Body of pancreas (tissue), 4 donors: ENCODE measurements at regions not wholly inside any gene's neighbourhood (a gene's known extent, or its start where the extent isn't known, plus 50 kb on each side); places are given as distances from the start of the nearest gene placed in this dataset.

Experiments
- ATAC-seq: fragments of 150-250 bp; one replicate; pipeline ENCODE4 v1.9.1; 2016
- DNase-seq, 4 donors: peaks; one replicate each; pipeline ENCODE4 v3.0.0-alpha.2; 2019
- H3K27ac ChIP-seq, 4 donors: fragments of 200-600 bp; sonication (generic); 1 replicate in 3 of 4; 2 replicates in 1 of 4; pipeline versions ENCODE4 v1.5.1 to v1.6.1; 2016 to 2019; ENCODE audit warnings: mild to moderate bottlenecking in 1 of 4, mixed read lengths in 1 of 4, moderate library complexity in 1 of 4
- H3K27me3 ChIP-seq, 2 donors: fragments of 200-600 bp; sonication (generic); one replicate each; pipeline ENCODE4 v1.6.0; 2016; ENCODE audit warnings: mild to moderate bottlenecking in 1 of 2
- H3K36me3 ChIP-seq, 2 donors: fragments of 200-600 bp; sonication (generic); replicated peaks in 1 of 2; 2 replicates each; pipeline ENCODE4 v1.5.1; 2016; ENCODE audit warnings: low read depth in 2 of 2; ENCODE audit not compliant: insufficient read depth in 1 of 2
- H3K4me1 ChIP-seq: fragments of 200-600 bp; sonication (generic); one replicate; pipeline ENCODE4 v1.6.0; 2016
- H3K4me3 ChIP-seq, 2 donors: fragments of 200-600 bp; sonication (generic); 1 replicate in 1 of 2; 2 replicates in 1 of 2; pipeline ENCODE4 v1.5.1; 2016 to 2019
- H3K9me3 ChIP-seq, 3 donors: fragments of 200-600 bp; sonication (generic); 1 replicate in 2 of 3; 2 replicates in 1 of 3; pipeline ENCODE4 v1.5.1; 2016
- CTCF ChIP-seq, 7 experiments: fragments of 450-650 bp in 4 of 7; fragments of 200-600 bp in 3 of 7; sonication (generic) in 3 of 7; IDR thresholded peaks; one replicate each; pipeline ENCODE4 v1.5.1; 2016 to 2019; ENCODE audit warnings: antibody characterized with exemption in 7 of 7
- POLR2A ChIP-seq, 3 donors: fragments of 450-650 bp; IDR thresholded peaks; one replicate each; pipeline ENCODE4 v1.6.1; 2016; ENCODE audit warnings: antibody characterized with exemption in 3 of 3, mild to moderate bottlenecking in 2 of 3
- WGBS, 2 donors: methylation state at CpG; one replicate each; pipeline ENCODE4 v1.1.5; 2017; 5-methylcytosine and 5-hydroxymethylcytosine counted together
- intact Hi-C: fragments of 100-400 bp; cut with DNase I; formaldehyde crosslinking; loops from one replicate; pipeline ENCODE4 v1.15.1; 2023

DNA sequence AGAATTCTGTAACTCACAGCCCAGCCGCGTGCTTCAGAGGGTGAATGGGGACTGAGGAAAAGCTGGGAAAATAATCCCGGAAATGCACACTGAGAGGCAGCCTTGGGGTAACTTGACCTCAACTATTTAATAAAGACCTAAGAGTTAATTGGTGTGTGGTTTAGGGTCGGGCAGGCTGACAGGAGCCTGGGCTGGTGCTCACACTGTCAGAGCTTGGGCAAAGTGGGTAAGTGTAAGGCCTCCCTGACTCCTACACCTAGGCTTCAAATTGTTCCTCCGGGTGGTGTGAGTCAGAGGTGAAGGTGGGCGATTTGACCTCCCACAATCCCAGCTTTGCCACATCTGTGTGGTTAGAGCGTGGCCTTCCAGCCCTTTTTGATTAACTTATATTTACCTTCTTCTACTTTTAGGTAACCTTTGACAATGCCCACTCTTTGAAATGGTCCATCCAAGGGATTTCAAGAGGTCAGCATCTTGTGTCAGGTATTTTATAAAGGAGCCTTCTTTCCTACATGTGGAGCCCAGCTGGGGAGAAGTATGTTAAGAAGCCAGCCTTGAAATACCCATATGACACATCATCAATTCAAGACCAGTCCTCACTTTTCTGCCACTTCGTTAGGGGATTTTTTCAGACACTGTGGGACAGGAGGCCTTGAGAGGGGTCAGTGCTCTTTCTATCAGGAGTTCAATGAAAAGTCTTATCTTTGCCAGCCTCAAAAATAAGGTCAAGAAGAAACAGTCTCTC, 114.2 kb downstream of the NUFIP1 start:
- H3K27ac ChIP-seq = no peak overlapping the region
- no peaks in the 10 kb centered on the region for H3K9me3 ChIP-seq
- no peaks in the 10 kb centered on the region for H3K36me3 ChIP-seq
- intact Hi-C loops = no loop called here
- TF ChIP-seq CTCF (IDR thresholded peaks at IDR 0.05) = no peak
- TF ChIP-seq POLR2A (IDR thresholded peaks at IDR 0.05) = no peak
- DNase-seq (no peak), ATAC-seq (no peak)
- H3K4me1 ChIP-seq = peaks cover 60% of the 10 kb centered on the region
- WGBS, 2 donors = 89 to 91% methylated on average over 8 of the region's 8 CpGs
- H3K27me3 ChIP-seq = no peaks in the 10 kb centered on the region
- H3K4me3 ChIP-seq = no peak overlapping the region

GRCh38 chr13:44874176-44874575, 115.1 kb downstream of the NUFIP1 start:
- no peaks in the 10 kb centered on the region for H3K27me3 ChIP-seq
- no peak overlapping the region for H3K4me3 ChIP-seq
- H3K36me3 ChIP-seq = no peaks in the 10 kb centered on the region
- 92 to 93% methylated on average over 8 of the region's 8 CpGs for WGBS, 2 donors
- DNase-seq (no peak), ATAC-seq (no peak)
- peak overlapping the region; percentile 39 to 67 (median 51) for H3K27ac ChIP-seq
- no peak for TF ChIP-seq POLR2A (IDR thresholded peaks at IDR 0.05)
- TF ChIP-seq CTCF (IDR thresholded peaks at IDR 0.05) = no peak
- peaks cover 66% of the 10 kb centered on the region for H3K4me1 ChIP-seq
- H3K9me3 ChIP-seq = no peaks in the 10 kb centered on the region
- intact Hi-C loops = no loop called here

- 40 to 49% methylated on average over 8 of the region's 8 CpGs for WGBS, 2 donors
Observed at GRCh38 chr13:44873461-44873860, 115.8 kb downstream of the NUFIP1 start.

GRCh38 chr13:44872751-44873150, 116.5 kb downstream of the NUFIP1 start:
- no peak for DNase-seq
- 80 to 87% methylated on average over 13 of the region's 13 CpGs for WGBS, 2 donors
- Histone ChIP-seq H3K4me3 (no peak overlapping the region), H3K9me3 (no peaks in the 10 kb centered on the region), H3K27ac (peak overlapping the region in 2 of 4 donors; percentile 39 to 59), H3K36me3 (no peaks in the 10 kb centered on the region), H3K27me3 (no peaks in the 10 kb centered on the region), H3K4me1 (peaks cover 74% of the 10 kb centered on the region)
- no peak for ATAC-seq
- intact Hi-C loops = no loop called here
- TF ChIP-seq CTCF (IDR thresholded peaks at IDR 0.05) (no peak), POLR2A (IDR thresholded peaks at IDR 0.05) (no peak)

More at GRCh38 chr13:44873461-44873860, 115.8 kb downstream of the NUFIP1 start:
- Histone ChIP-seq H3K36me3 (no peaks in the 10 kb centered on the region), H3K9me3 (no peaks in the 10 kb centered on the region), H3K27ac (peak overlapping the region; percentile 39 to 67 (median 51)), H3K27me3 (no peaks in the 10 kb centered on the region), H3K4me3 (no peak overlapping the region), H3K4me1 (peaks cover 68% of the 10 kb centered on the region)
- intact Hi-C loops = no loop called here
- peak; percentile 43 for ATAC-seq
- TF ChIP-seq POLR2A (IDR thresholded peaks at IDR 0.05) (peak in 1 of 3 donors; percentile 3), CTCF (IDR thresholded peaks at IDR 0.05) (peak in 1 of 7 experiments; percentile 10)
- peak; percentile 65 to 80 (median 78) for DNase-seq
